HUES48 (cell line): ENCODE measurements at regions not wholly inside any gene's neighbourhood (a gene's known extent, or its start where the extent isn't known, plus 50 kb on each side); places are given as distances from the start of the nearest gene placed in this dataset.

ENCODE experiments used
- H3K27ac ChIP-seq: one replicate; pipeline ENCODE4 v1.7.0; 2013; ENCODE audit warnings: low read depth, low read length, inconsistent platforms
- H3K27me3 ChIP-seq: 2 replicates; pipeline ENCODE4 v1.6.1; 2013; ENCODE audit warnings: mild to moderate bottlenecking, low read length; ENCODE audit not compliant: control insufficient read depth, insufficient read depth
- H3K36me3 ChIP-seq: 2 replicates; pipeline ENCODE4 v1.6.1; 2013; ENCODE audit warnings: low read length; ENCODE audit not compliant: control insufficient read depth, insufficient read depth
- H3K4me1 ChIP-seq: 2 replicates; pipeline ENCODE4 v1.6.1; 2013; ENCODE audit warnings: mild to moderate bottlenecking, low read length; ENCODE audit not compliant: control insufficient read depth, insufficient read depth
- H3K4me3 ChIP-seq: 2 replicates; pipeline ENCODE4 v1.5.1; 2013; ENCODE audit warnings: mild to moderate bottlenecking, low read depth, low read length
- H3K9ac ChIP-seq: 2 replicates; pipeline ENCODE4 v1.6.1; 2013; ENCODE audit warnings: mild to moderate bottlenecking, low read depth, low read length, moderate library complexity
- H3K9me3 ChIP-seq: 2 replicates; pipeline ENCODE4 v1.6.1; 2013; ENCODE audit warnings: low read length; ENCODE audit not compliant: control insufficient read depth, insufficient read depth

- Histone ChIP-seq H3K9me3 (peaks cover 25% of the 10 kb centered on the region), H3K4me1 (no peaks in the 10 kb centered on the region), H3K4me3 (no peak overlapping the region), H3K9ac (no peak overlapping the region), H3K27ac (no peak overlapping the region), H3K27me3 (no peaks in the 10 kb centered on the region), H3K36me3 (no peaks in the 10 kb centered on the region)
These were observed 232.7 kb downstream of the ADGRG6 start for GRCh38 chr6:142534484-142534883.

DNA sequence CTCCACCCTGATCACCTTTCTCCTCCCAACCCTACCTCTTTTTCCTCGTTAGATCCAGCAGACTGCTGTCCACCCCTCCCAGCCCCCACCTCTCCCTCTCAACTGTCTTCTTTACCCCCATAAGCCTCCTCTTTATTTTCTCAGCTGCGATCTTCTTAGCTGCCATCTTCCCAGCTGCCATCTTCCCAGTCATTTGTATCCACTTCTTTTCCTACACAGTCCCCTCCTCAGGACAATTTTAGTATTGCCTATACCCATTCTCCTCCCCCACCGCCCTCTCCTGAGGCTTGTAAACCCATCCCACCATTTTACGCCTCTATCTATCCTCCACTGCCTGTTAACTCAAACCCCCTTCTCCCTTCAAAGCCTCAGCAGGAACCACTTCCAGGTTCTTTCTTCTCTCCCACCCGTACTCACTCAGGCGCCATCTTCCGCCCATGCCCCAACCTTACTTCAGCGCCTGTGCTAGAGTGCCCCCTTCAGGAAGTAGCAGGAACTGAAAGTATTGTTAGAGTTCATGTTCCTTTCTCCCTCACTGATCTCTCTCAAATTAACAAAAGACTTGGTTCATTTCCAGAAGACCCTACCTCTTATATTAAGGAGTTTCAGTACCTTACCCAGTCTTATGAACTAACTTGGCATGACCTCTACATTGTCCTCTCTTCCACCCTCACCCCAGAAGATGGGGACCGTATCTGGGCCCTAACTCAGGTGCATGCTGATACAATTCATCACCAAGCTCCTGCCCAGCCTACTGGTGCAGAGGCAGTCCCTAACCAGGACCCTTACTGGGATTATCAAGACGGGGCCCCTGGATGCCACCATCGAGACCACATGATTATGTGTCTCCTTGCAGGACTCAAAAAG, 236.0 kb downstream of the ADGRG6 start:
- H3K36me3 ChIP-seq = no peaks in the 10 kb centered on the region
- no peaks in the 10 kb centered on the region for H3K27me3 ChIP-seq
- no peak overlapping the region for H3K4me3 ChIP-seq
- no peaks in the 10 kb centered on the region for H3K4me1 ChIP-seq
- peaks cover 25% of the 10 kb centered on the region for H3K9me3 ChIP-seq
- no peak overlapping the region for H3K27ac ChIP-seq
- H3K9ac ChIP-seq = no peak overlapping the region

GRCh38 chr6:142542704-142543233, 241.0 kb downstream of the ADGRG6 start:
- no peaks in the 10 kb centered on the region for H3K4me1 ChIP-seq
- no peaks in the 10 kb centered on the region for H3K27me3 ChIP-seq
- no peak overlapping the region for H3K9ac ChIP-seq
- H3K36me3 ChIP-seq = no peaks in the 10 kb centered on the region
- no peak overlapping the region for H3K27ac ChIP-seq
- no peaks in the 10 kb centered on the region for H3K9me3 ChIP-seq
- no peak overlapping the region for H3K4me3 ChIP-seq

GRCh38 chr6:142543606-142544005, 241.8 kb downstream of the ADGRG6 start:
- no peak overlapping the region for H3K9ac ChIP-seq
- no peaks in the 10 kb centered on the region for H3K27me3 ChIP-seq

GRCh38 chr6:142544199-142544838, 242.5 kb downstream of the ADGRG6 start:
- H3K9me3 ChIP-seq = no peaks in the 10 kb centered on the region
- no peak overlapping the region for H3K9ac ChIP-seq
- no peak overlapping the region for H3K27ac ChIP-seq
- H3K27me3 ChIP-seq = no peaks in the 10 kb centered on the region
- no peak overlapping the region for H3K4me3 ChIP-seq
- H3K36me3 ChIP-seq = no peaks in the 10 kb centered on the region
- H3K4me1 ChIP-seq = no peaks in the 10 kb centered on the region

More at GRCh38 chr6:142543606-142544005, 241.8 kb downstream of the ADGRG6 start:
- H3K27ac ChIP-seq = no peak overlapping the region
- H3K36me3 ChIP-seq = no peaks in the 10 kb centered on the region
- H3K4me3 ChIP-seq = no peak overlapping the region
- no peaks in the 10 kb centered on the region for H3K9me3 ChIP-seq
- H3K4me1 ChIP-seq = no peaks in the 10 kb centered on the region

DNA sequence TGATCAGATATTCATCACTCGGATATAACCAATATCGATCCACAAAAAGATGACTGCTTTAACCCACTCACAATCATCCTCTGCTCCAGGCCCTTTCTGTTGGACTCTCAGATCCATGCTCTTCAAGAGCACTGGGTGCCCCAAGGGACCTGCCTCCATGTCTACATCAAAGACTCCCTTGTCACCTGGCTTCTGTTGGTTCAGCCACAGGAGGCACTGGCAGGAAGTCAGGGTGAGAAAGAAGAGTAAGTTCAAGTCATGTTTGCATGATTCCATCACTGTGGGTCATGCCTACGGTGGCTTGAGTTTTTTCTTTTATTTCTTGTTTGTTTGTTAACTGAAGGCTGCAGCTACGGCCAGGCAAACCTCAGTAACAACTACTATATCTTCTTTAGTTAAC, 243.3 kb downstream of the ADGRG6 start:
- Histone ChIP-seq H3K9ac (no peak overlapping the region), H3K9me3 (no peaks in the 10 kb centered on the region), H3K4me3 (no peak overlapping the region), H3K27ac (no peak overlapping the region), H3K4me1 (peaks cover 1% of the 10 kb centered on the region; the same call in 1 of the 2 replicates), H3K36me3 (no peaks in the 10 kb centered on the region), H3K27me3 (no peaks in the 10 kb centered on the region)

DNA sequence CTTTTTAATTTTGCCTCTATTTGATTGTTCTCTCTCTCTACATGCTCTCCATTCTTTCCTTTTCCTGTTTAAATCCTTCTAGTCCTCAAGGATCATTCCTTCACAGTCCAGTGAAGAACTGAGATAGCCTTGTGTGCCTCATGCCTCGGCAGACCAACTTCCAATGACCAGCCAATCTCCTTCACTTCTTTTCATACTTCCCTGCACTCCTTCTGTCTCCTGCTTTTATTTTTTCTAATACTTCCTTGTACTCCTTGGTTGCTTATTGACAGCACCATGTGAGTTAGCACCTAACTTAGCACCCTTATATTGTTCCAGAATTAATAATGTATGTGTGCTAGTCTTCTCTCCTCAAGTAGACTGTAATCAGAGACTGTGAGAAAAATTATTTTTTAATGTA, 246.8 kb downstream of the ADGRG6 start:
- H3K4me1 ChIP-seq = peaks cover 13% of the 10 kb centered on the region; the same call in 1 of the 2 replicates
- no peaks in the 10 kb centered on the region for H3K9me3 ChIP-seq
- no peaks in the 10 kb centered on the region for H3K27me3 ChIP-seq
- H3K4me3 ChIP-seq = no peak overlapping the region
- H3K36me3 ChIP-seq = no peaks in the 10 kb centered on the region
- H3K27ac ChIP-seq = no peak overlapping the region
- H3K9ac ChIP-seq = no peak overlapping the region

- no peaks in the 10 kb centered on the region for H3K36me3 ChIP-seq
- no peak overlapping the region for H3K27ac ChIP-seq
These were observed 248.7 kb downstream of the ADGRG6 start for GRCh38 chr6:142550310-142551063.

GRCh38 chr6:142551274-142551811, 249.5 kb downstream of the ADGRG6 start:
- H3K36me3 ChIP-seq = no peaks in the 10 kb centered on the region
- H3K27ac ChIP-seq = no peak overlapping the region
- no peaks in the 10 kb centered on the region for H3K9me3 ChIP-seq
- H3K9ac ChIP-seq = no peak overlapping the region
- H3K4me3 ChIP-seq = no peak overlapping the region
- H3K4me1 ChIP-seq = peaks cover 13% of the 10 kb centered on the region; the same call in 1 of the 2 replicates
- no peaks in the 10 kb centered on the region for H3K27me3 ChIP-seq

More at GRCh38 chr6:142550310-142551063, 248.7 kb downstream of the ADGRG6 start:
- no peak overlapping the region for H3K4me3 ChIP-seq
- no peak overlapping the region for H3K9ac ChIP-seq
- peaks cover 13% of the 10 kb centered on the region; the same call in 1 of the 2 replicates for H3K4me1 ChIP-seq
- no peaks in the 10 kb centered on the region for H3K27me3 ChIP-seq
- no peaks in the 10 kb centered on the region for H3K9me3 ChIP-seq

DNA sequence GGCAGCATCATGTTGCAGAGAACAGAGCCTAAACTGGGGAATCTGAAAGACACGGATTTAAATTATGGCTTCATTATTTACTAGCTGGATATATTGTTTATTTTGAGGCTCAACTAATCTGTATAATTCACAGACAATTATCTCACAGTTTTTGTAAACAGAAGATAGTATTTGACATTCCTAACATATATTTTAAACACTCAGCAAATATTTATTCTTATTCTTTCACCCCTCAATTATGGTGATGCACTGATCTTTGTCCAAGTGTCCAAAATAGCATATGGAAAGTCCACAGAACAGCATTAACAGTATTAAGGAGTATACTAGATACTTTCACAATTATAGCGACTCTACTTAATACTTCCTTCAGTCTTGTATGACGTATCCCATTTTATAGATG, 257.0 kb downstream of the ADGRG6 start:
- Histone ChIP-seq H3K4me3 (no peak overlapping the region), H3K27ac (no peak overlapping the region), H3K9ac (no peak overlapping the region), H3K36me3 (no peaks in the 10 kb centered on the region), H3K9me3 (no peaks in the 10 kb centered on the region), H3K4me1 (peaks cover 3% of the 10 kb centered on the region; the same call in 1 of the 2 replicates), H3K27me3 (no peaks in the 10 kb centered on the region)
